ENCODE measurements at regions not wholly inside any gene's neighbourhood (a gene's known extent, or its start where the extent isn't known, plus 50 kb on each side); places are given as distances from the start of the nearest gene placed in this dataset.

- no peak overlapping the region for H3K4me3 Mint-ChIP-seq (ENCODE audit: unreplicated experiment)
- H3K27ac Mint-ChIP-seq (ENCODE audit: unreplicated experiment), result no peak overlapping the region
- no peaks in the 10 kb centered on the region for H3K27me3 Mint-ChIP-seq (ENCODE audit: unreplicated experiment)
- no peaks in the 10 kb centered on the region for H3K9me3 Mint-ChIP-seq (ENCODE audit: unreplicated experiment)
- TF ChIP-seq, protein P1, sequence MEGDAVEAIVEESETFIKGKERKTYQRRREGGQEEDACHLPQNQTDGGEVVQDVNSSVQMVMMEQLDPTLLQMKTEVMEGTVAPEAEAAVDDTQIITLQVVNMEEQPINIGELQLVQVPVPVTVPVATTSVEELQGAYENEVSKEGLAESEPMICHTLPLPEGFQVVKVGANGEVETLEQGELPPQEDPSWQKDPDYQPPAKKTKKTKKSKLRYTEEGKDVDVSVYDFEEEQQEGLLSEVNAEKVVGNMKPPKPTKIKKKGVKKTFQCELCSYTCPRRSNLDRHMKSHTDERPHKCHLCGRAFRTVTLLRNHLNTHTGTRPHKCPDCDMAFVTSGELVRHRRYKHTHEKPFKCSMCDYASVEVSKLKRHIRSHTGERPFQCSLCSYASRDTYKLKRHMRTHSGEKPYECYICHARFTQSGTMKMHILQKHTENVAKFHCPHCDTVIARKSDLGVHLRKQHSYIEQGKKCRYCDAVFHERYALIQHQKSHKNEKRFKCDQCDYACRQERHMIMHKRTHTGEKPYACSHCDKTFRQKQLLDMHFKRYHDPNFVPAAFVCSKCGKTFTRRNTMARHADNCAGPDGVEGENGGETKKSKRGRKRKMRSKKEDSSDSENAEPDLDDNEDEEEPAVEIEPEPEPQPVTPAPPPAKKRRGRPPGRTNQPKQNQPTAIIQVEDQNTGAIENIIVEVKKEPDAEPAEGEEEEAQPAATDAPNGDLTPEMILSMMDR (IDR thresholded peaks at IDR 0.05; ENCODE audit: partially characterized antibody, unreplicated experiment), result no peak
- no peak for DNase-seq
- H3K36me3 Mint-ChIP-seq (ENCODE audit: unreplicated experiment), result no peaks in the 10 kb centered on the region
- no peaks in the 10 kb centered on the region for H3K4me1 Mint-ChIP-seq (ENCODE audit: low read depth, unreplicated experiment)
Observed at GRCh38 chr4:138798404-138798803, 217.2 kb upstream of the NOCT start.

- DNase-seq, result no peak
- Mint-ChIP-seq H3K9me3 (ENCODE audit: unreplicated experiment) (no peaks in the 10 kb centered on the region), H3K4me3 (ENCODE audit: unreplicated experiment) (no peak overlapping the region), H3K4me1 (ENCODE audit: low read depth, unreplicated experiment) (no peaks in the 10 kb centered on the region), H3K36me3 (ENCODE audit: unreplicated experiment) (no peaks in the 10 kb centered on the region), H3K27me3 (ENCODE audit: unreplicated experiment) (no peaks in the 10 kb centered on the region), H3K27ac (ENCODE audit: unreplicated experiment) (no peak overlapping the region)
- TF ChIP-seq, protein P1 (IDR thresholded peaks at IDR 0.05; ENCODE audit: partially characterized antibody, unreplicated experiment), result no peak
Observed at GRCh38 chr4:138797646-138798045, 217.9 kb upstream of the NOCT start.

- Mint-ChIP-seq H3K27ac (ENCODE audit: unreplicated experiment) (no peak overlapping the region), H3K4me3 (ENCODE audit: unreplicated experiment) (no peak overlapping the region), H3K9me3 (ENCODE audit: unreplicated experiment) (peaks cover 1% of the 10 kb centered on the region), H3K27me3 (ENCODE audit: unreplicated experiment) (no peaks in the 10 kb centered on the region), H3K36me3 (ENCODE audit: unreplicated experiment) (no peaks in the 10 kb centered on the region), H3K4me1 (ENCODE audit: low read depth, unreplicated experiment) (no peaks in the 10 kb centered on the region)
- DNase-seq, result no peak
- TF ChIP-seq, protein P1 (IDR thresholded peaks at IDR 0.05; ENCODE audit: partially characterized antibody, unreplicated experiment), result no peak
Observed at GRCh38 chr4:138796761-138797160, 218.8 kb upstream of the NOCT start.

DNA sequence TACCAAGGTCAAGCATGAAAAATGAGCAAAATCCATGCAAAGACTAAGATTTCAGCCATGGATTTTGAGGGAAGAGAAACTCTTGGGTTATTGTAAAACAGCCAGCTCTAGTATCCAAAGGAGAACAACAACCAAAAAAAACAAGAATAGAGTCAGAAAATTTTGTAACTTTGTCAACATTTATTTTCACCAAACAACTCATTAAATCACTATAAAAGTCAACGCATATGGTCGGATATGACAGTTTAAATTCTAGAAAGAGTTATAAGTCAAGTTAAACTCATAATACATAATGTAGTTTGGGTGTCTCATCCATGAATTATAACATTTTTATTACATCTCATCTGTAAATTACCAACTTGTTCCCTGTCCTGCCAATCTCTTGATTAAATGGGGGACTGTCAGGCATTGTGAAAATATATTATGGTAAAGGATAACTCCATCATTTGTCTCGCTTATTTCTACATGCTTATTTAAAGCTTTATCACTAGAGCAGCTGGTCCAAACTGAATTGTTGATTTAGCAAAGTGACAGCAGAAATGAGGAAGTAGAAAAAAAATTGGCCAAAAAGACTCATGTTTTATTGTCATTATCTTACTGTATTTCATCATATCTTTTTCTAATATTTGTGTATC is 224.8 kb upstream of the NOCT start:
- DNase-seq, result no peak
- Mint-ChIP-seq H3K27me3 (ENCODE audit: unreplicated experiment) (peaks cover 3% of the 10 kb centered on the region), H3K36me3 (ENCODE audit: unreplicated experiment) (no peaks in the 10 kb centered on the region), H3K27ac (ENCODE audit: unreplicated experiment) (no peak overlapping the region), H3K4me3 (ENCODE audit: unreplicated experiment) (no peak overlapping the region), H3K4me1 (ENCODE audit: low read depth, unreplicated experiment) (no peaks in the 10 kb centered on the region), H3K9me3 (ENCODE audit: unreplicated experiment) (peaks cover 3% of the 10 kb centered on the region)
- TF ChIP-seq, protein P1 (IDR thresholded peaks at IDR 0.05; ENCODE audit: partially characterized antibody, unreplicated experiment), result no peak

DNA sequence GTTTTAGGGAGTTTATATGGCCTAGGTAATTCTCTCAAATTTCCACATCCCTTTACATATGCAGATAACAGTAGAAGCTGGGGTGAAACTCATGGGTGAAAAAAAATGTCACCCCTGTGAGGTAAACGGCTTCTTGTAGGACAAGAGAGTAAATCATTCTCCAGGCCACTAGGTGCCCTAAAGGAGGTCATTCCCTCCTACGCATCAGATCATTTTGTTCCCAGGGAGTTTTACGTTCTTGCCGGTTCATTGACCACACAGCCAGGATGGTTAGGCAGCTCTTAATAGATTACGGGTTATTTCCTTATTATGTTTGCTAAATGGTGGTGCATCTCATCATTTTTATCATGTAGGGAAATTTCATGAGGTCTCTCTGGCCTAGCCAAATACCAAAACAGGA is 225.8 kb upstream of the NOCT start:
- no peaks in the 10 kb centered on the region for H3K4me1 Mint-ChIP-seq (ENCODE audit: low read depth, unreplicated experiment)
- H3K9me3 Mint-ChIP-seq (ENCODE audit: unreplicated experiment), result peaks cover 3% of the 10 kb centered on the region
- H3K36me3 Mint-ChIP-seq (ENCODE audit: unreplicated experiment), result no peaks in the 10 kb centered on the region
- TF ChIP-seq, protein P1 (IDR thresholded peaks at IDR 0.05; ENCODE audit: partially characterized antibody, unreplicated experiment), result no peak
- peaks cover 3% of the 10 kb centered on the region for H3K27me3 Mint-ChIP-seq (ENCODE audit: unreplicated experiment)
- H3K27ac Mint-ChIP-seq (ENCODE audit: unreplicated experiment), result no peak overlapping the region
- DNase-seq, result no peak
- H3K4me3 Mint-ChIP-seq (ENCODE audit: unreplicated experiment), result no peak overlapping the region
